ENCODE measurements at regions not wholly inside any gene's neighbourhood (a gene's known extent, or its start where the extent isn't known, plus 50 kb on each side); places are given as distances from the start of the nearest gene placed in this dataset.

DNA sequence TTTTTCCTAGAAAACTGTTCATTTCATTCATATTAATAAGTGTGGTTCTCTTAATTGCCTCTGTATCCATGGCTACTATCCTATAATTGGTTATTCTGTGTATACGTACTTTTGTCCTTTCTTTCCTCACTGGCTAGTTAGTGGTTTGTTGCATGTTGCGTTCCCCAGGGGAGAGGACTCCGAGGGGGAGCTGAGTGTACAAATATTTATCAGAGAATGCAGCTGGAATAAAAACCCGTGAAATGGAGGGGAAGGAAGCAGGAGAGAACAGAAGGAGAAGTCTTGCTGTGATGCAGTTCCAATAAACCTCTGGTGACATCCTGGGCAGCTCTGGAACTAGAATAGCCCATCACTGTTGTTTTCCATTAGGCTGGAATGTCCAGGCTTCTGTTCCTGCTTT lies 117.1 kb upstream of the RGS6 start:
- TF ChIP-seq, protein P1, sequence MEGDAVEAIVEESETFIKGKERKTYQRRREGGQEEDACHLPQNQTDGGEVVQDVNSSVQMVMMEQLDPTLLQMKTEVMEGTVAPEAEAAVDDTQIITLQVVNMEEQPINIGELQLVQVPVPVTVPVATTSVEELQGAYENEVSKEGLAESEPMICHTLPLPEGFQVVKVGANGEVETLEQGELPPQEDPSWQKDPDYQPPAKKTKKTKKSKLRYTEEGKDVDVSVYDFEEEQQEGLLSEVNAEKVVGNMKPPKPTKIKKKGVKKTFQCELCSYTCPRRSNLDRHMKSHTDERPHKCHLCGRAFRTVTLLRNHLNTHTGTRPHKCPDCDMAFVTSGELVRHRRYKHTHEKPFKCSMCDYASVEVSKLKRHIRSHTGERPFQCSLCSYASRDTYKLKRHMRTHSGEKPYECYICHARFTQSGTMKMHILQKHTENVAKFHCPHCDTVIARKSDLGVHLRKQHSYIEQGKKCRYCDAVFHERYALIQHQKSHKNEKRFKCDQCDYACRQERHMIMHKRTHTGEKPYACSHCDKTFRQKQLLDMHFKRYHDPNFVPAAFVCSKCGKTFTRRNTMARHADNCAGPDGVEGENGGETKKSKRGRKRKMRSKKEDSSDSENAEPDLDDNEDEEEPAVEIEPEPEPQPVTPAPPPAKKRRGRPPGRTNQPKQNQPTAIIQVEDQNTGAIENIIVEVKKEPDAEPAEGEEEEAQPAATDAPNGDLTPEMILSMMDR (IDR thresholded peaks at IDR 0.05; ENCODE audit: insufficient read depth, low read length, poor library complexity, severe bottlenecking): no peak
- no peak for TF ChIP-seq EZH2phosphoT487 (conservative IDR thresholded peaks at IDR 0.05; ENCODE audit: low read length)

Measured in SU-DHL-6 (cell line).